Body of pancreas (tissue), 4 donors: ENCODE measurements at regions not wholly inside any gene's neighbourhood (a gene's known extent, or its start where the extent isn't known, plus 50 kb on each side); places are given as distances from the start of the nearest gene placed in this dataset.
"Not testable (repeated sequence)": the region's sequence is repeated elsewhere in the genome, so short reads cannot be mapped to it uniquely, and the experiment has no call there.

Experiments
- CTCF ChIP-seq, 7 experiments: fragments of 450-650 bp in 4 of 7; fragments of 200-600 bp in 3 of 7; sonication (generic) in 3 of 7; IDR thresholded peaks; one replicate each; pipeline ENCODE4 v1.5.1; 2016 to 2019; ENCODE audit warnings: antibody characterized with exemption in 7 of 7
- POLR2A ChIP-seq, 3 donors: fragments of 450-650 bp; IDR thresholded peaks; one replicate each; pipeline ENCODE4 v1.6.1; 2016; ENCODE audit warnings: antibody characterized with exemption in 3 of 3, mild to moderate bottlenecking in 2 of 3

GRCh38 chr13:85123501-85123900, 675.7 kb downstream of the SLITRK6 start:
- not testable (repeated sequence) for TF ChIP-seq CTCF, POLR2A (IDR thresholded peaks at IDR 0.05)
